Peyer's patch (tissue), 4 donors: ENCODE measurements at regions not wholly inside any gene's neighbourhood (a gene's known extent, or its start where the extent isn't known, plus 50 kb on each side); places are given as distances from the start of the nearest gene placed in this dataset.

Source experiments
- CTCF ChIP-seq, 6 experiments: fragments of 450-650 bp in 4 of 6; fragments of 200-600 bp in 2 of 6; sonication (generic) in 1 of 6; IDR thresholded peaks; one replicate each; pipeline ENCODE4 v1.5.1; 2017 to 2019; ENCODE audit warnings: antibody characterized with exemption in 6 of 6, mild to moderate bottlenecking in 3 of 6, moderate library complexity in 1 of 6
- POLR2A ChIP-seq, 2 donors: fragments of 450-650 bp; IDR thresholded peaks; one replicate each; pipeline ENCODE4 v1.5.1; 2017; ENCODE audit warnings: antibody characterized with exemption in 2 of 2, mild to moderate bottlenecking in 2 of 2, moderate library complexity in 2 of 2

- no peak for TF ChIP-seq CTCF (IDR thresholded peaks at IDR 0.05)
- TF ChIP-seq POLR2A (IDR thresholded peaks at IDR 0.05): no peak
Measured at GRCh38 chr3:1852950-1853349, 245.7 kb upstream of the CNTN4 start.
